Stimulated activated CD4-positive, alpha-beta T cell treated with anti-CD3 and anti-CD28 coated beads, TNF-alpha, amount 100 ng/mL, for 1 hour (primary cell): ENCODE measurements at regions not wholly inside any gene's neighbourhood (a gene's known extent, or its start where the extent isn't known, plus 50 kb on each side); places are given as distances from the start of the nearest gene placed in this dataset.
"Not testable (repeated sequence)": the region's sequence is repeated elsewhere in the genome, so short reads cannot be mapped to it uniquely, and the experiment has no call there.

Experiments used
- DNase-seq, 3 donors: peaks; one replicate each; pipeline ENCODE4 v3.0.0-alpha.2; 2020; ENCODE audit warnings: low read depth in 3 of 3, low spot score in 1 of 3

DNA sequence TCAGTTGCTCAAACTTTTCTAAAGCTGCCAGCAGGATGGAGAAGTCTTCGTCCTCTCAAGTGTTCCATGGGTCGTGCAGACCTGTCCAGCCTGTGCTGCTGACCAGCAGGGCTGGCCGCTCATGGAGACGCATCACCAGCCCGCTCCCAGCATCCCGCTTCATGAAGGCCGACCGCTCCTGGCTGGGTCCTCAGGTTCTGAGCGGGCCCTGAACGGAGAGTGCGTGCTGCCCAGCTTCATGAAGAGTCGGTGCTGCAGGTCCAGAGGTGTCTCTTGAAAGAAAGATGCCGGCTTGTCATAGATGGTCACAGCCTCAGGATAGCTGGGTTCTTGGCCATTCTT is 75.8 kb upstream of the KCNAB1 start:
- DNase-seq = no peak

DNA sequence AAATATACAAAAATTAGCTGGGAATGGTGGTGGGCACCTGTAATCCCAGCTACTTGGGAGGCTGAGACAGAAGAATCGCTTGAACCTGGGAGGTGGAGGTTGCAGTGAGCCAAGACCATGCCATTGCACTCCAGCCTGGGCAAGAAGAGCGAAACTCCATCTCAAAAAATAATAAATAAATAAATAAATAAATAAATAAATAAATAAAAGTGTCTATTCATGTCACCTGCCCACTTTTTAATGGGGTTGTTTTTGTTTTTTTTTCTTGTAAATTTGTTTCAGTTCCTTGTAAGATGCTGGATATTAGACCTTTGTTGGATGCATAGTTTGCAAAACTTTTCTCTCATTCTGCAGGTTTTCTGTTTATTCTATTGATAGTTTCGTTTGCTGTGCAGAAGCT is 71.9 kb upstream of the KCNAB1 start:
- DNase-seq = not testable (repeated sequence)

DNA sequence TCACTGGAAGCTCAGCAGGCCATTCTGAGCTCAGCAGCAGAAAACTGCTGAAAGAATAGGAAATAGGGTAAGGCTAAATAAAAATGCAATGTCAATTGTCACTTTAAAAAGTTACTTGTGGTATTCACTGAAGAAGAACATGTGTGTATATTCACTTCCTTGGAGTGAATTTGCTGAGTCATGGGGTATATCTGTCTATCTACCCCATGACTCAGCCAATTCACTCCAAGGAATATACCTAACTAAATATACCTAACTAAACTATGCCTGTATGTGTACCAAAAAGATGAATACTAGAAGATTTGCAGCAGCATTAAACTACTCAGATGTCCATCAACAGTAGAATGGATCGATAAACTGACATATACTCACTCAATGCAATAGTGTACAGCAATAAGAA is 69.5 kb upstream of the KCNAB1 start:
- DNase-seq = no peak

DNA sequence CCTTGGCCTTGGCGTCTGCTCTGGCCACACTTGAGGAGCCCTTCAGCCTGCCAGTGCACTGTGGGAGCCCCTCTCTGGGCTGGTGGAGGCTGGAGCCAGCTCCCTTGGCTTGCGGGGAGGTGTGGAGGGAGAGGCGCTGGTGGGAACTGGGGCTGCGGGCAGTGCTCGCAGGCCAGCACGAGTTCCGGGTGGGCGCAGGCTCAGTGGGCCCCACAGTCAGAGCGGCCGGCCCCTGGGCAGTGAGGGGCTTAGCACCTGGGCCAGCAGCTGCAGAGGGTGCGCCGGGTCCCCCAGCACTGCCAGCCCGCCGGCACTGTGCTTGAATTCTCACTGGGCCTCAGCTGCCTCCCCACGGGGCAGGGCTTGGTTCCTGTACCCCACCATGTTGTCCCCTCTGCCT is 68.7 kb upstream of the KCNAB1 start:
- DNase-seq = no peak

DNA sequence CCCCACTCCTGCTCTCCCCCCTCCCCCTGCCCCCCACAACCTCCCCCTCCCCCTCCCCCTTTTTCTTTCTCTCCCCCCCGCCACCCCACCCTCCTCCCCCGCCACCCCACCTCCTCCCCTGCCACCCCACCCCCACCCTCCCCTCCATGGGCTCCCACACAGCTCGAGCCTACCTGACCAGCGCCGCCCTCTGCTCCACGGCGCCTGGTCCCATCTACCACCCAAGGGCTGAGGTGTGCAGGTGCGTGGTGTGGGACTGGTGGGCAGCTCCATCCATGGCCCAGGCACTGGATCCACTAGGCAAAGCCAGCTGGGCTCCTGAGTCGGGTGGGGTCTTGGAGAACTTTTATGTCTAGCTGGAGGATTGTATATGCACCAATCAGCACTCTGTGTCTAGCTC is 68.3 kb upstream of the KCNAB1 start:
- no peak for DNase-seq

DNA sequence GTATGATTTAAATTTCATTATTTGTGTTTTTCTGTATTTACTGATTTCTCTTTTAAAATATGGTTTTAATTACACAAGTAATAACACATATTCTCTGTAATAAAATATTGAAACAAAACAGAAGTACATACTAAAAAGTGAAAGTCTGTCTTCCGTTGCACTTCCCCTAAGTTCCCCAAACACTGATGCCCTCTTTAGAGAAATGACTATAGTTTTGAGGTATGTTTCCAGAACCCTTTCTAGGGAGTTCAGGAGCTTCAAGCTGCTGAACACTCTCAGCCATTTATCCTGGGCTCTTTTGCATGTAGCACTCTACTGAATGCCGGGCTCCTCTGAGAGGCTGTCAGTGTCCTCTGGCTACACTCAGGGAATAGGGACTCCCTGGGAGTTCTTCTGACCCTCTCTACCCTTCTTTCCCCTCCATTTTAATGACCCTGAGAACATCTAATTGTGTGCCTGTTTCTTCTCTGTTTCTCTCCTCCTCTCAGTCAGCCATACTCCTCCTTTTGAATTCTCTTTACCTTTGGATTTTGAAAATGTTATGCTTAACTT is 60.4 kb upstream of the KCNAB1 start:
- DNase-seq = no peak

DNA sequence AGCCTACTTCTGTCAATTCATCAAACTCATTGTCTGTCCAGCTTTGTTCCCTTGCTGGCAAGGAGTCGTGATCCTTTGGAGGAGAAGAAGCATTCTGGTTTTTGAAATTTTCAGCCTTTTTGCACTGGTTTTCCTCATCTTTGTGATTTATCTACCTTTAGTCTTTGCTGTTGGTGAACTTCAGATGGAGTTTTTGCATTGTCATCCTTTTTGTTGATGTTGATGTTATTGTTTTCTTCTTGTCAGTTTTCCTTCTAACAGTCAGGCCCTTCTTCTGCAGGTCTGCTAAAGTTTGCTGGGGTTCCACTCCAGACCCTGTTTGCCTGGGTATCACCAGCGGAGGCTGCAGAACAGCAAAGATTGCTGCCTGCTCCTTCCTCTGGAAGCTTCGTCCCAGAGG is 52.2 kb upstream of the KCNAB1 start:
- not testable (repeated sequence) for DNase-seq

DNA sequence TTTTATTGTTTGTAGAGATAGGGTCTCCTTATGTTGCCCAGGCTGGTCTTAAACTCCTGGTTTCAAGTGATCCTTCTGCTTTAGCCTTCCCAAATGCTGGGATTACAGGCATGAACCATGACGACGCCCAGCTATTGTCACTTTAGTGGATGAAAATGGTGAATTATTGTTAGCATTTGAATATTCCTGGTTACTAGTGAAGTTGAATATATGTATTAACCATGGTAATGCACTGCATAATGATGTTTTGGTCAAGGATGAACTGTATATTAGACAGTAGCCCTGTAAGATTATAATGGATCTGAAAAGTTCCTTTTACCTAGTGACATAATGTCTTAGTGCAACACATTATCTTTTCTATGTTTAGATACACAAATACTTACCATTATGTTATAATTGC is 50.4 kb upstream of the KCNAB1 start:
- no peak for DNase-seq
